Frontal cortex (tissue), 3 donors: ENCODE measurements at regions not wholly inside any gene's neighbourhood (a gene's known extent, or its start where the extent isn't known, plus 50 kb on each side); places are given as distances from the start of the nearest gene placed in this dataset.

Source experiments
- DNase-seq, 2 donors: peaks; one replicate each; pipeline ENCODE4 v3.0.0; 2012; ENCODE audit warnings: low spot score in 2 of 2
- FAIRE-seq: peaks from 2 replicates; lab custom pipeline; 2012; peaks lifted over from hg19 to GRCh38; lab: Jason Lieb, UNC
- donor health status: control.
- donor health status: control.
- donor health status: control.

DNA sequence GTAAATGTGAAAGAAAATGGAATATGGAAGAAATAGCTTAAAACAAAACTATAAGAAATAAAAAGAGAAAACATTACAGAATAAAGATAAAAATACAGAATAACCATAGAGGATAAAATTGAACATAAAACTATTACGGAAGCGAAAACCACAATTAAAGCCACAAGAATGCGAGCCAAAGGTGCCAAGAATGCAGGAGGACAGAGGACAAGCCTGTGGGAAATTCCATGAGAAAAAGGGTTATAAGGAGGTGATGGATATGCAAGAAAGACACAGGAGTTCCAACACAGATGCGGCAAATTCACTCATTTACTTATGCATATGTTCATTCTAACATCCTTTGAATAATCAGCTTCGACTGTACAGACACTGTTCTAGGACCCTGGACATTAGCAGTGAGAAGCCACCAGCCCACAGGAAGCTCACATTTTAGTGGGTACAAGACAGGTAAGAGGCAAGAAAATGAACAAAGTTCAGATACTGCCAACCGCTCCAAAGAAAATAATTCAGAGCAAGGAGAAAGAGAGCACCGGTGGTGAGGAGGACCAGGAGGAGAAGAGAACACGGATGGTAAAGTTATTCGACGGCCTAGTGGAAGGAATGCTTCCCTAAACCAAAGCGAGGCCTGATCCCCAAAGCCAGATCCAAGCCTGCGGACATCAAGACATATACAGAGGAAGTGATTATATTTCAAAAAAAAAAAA lies 213.7 kb upstream of the MGMT start:
- FAIRE-seq (no peak), DNase-seq (no peak)

GRCh38 chr10:129253865-129254179 lies 213.2 kb upstream of the MGMT start:
- FAIRE-seq (no peak), DNase-seq (no peak)

GRCh38 chr10:129258283-129258923 lies 208.6 kb upstream of the MGMT start:
- DNase-seq: no peak
- FAIRE-seq: no peak

DNA sequence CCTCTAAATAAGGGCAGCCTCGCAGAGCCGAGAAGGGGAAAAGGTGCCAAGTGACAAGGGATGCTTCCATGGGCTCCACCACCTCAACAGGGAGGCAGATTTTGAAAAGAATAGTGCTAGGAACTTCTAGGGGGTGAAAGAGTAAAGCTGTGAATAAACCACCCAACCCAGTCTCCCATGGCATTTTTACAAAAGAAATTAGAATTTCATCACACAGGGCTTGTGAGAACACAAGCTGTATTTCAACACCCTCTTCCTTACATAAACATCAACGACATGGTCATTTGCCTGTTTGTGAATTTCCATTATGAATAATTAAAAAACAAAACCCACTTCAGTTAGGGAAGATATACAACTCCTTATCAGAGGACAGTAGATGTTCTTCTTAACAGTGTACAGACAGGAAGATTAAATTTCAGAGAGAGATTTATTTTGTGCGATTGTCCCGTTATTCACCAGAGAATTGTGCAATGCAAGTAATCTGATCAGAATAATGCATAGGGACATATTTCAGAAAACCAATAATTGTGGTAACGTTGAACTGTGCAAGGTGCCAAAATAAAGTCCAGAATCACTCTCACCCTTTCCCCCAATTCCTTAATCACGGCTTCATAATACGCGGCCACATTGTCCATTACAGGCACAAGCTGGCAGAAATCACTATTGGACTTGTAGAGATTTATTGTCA lies 207.8 kb upstream of the MGMT start:
- DNase-seq (no peak), FAIRE-seq (no peak)

GRCh38 chr10:129272176-129272575 lies 194.9 kb upstream of the MGMT start:
- FAIRE-seq: no peak
- no peak for DNase-seq

DNA sequence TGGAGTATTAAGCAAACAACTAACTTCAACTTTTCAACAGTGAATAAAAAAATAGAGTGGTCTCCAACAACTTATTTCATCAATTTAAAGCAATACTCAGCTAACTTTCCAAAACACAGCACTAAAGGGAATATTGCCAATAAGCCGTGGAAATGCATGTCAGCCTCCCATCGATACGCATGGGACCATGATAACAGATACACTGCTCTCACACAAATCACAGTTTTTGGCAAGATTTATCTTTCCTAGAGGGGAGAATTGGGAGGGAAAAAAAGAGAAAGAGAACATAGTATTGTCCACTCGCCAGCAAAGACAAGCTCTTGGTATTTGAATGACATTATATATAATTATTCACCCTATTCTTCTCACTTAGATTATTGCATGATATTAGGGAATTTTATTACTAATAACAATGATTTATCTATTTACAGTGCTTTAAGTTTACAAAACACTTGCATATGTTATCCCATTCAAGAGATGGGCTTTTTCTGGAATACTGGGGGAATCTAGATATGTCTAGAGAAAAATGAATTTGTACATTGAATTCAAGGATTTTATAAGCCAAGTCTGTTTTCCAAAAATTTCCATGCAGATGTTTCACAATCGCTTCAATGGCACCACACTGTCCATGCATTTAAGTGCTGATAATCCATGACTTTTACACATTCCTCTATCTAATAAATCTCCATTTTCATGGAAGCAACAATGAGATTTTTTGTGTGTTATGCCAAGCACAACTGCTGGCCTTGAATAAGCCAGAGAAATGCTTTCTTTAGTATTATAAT lies 194.0 kb upstream of the MGMT start:
- no peak for FAIRE-seq
- DNase-seq: no peak

DNA sequence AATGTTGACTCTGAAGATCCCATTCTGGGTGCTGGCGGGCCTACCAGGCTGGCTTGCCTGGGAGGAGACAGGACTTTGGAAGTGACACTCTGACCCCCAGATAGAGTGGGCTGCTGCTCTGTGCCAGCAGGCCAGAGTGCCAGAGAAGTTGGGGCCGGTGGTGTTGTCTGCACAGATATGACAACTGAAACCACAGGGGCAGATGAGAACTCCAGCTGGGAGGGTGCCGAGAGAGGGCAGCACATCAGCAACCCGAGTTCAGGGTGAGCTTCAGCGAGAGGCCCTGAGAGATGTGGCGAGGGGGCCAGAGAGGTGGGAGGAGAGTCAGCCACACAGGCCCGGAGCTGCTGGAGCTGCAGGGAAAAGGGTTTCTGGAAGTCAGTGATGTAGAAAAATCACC lies 193.2 kb upstream of the MGMT start:
- no peak for FAIRE-seq

DNA sequence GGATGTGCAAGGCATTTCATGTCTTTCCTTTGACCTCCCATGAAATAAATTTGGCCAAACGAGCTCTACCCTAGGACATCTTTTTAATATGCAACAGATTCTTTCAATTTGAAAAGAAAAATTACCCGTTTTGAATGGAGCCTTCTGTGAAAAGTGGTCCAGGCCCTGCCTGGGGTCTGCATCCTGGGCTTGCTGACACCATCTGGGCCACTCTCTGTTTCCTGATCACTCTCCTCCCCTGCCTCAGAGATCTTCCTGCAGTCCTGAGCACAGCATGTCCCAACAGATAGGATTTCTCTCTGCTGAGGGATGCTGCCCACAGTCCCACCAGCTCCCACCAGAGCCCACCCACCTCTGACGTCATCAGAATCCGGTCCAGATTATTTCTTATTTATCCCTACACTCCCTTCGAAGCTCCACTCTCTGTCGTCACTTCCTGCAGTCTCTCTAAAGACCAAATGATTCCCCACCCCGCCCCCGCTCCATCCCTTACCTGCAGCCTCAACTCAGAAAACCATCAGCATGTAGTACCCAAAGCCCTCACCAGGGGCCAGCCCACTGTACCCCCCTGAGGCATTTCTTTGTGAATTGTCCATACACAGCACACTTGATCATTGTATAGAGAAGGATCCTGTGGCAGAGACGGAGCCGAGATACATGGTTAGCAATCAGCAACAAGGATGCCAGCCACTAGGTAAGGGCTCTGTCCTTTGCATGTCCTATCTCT lies 192.1 kb upstream of the MGMT start:
- no peak for FAIRE-seq
- DNase-seq: no peak

More for the DNA sequence above, 193.2 kb upstream of the MGMT start:
- no peak for DNase-seq

GRCh38 chr10:129275886-129276285 lies 191.2 kb upstream of the MGMT start:
- DNase-seq (no peak), FAIRE-seq (no peak)

DNA sequence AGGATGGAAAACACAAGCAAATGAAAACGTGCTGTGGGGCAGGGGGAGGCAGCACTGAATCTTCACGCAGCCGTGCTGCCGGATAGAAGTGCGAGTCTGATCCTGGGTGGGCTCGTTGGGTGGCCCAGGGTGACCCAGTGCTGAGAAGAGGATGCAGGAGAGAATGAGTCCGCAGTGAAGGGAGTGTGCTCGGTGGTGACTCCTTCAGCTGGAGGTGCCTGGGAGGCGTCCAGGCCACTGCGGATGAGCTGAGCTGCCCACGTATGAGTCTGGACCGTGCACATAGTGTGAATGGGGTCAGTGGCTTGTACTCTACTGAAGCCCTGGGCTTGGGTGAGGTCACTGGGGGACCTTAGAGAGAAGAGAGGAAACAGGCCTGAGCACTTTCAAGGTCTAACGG lies 190.0 kb upstream of the MGMT start:
- DNase-seq (no peak), FAIRE-seq (no peak)

DNA sequence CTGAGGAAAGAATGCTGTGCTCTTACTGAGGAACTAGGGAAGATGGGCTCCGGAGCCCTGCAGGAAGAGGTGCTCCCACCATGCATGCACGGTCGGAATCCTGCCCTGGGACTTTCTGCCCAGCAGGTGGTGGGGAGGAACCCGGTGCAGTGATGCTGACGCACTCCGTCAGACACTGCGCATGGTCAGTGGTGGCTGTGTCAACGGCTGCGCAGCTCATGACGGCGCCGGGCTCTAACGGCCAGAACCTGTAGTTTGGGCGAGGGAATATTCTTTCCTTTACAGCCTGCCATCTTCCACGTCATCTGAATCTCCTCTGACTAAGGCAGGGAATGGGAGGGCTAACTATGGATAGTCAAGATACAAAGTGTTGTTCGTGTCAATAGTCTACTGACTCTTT lies 189.2 kb upstream of the MGMT start:
- no peak for DNase-seq
- no peak for FAIRE-seq

DNA sequence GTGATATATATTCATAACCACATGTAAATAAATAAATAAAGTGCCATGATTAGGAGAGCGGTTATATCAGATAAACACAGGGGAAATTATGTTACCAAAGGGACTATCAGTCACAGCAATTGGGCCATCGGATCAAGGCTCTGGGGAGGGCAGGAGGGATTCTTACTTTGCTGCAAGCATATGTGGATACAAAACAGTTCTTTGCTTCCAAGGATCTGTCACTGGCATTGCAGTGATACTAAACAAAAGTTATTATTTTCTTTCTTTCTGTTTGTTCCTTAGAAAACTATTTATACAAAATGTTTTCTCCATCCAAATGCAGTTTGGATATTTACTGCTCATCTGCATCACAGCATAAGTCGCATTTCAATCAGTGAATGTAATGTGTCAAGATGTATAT lies 188.4 kb upstream of the MGMT start:
- DNase-seq: no peak
- FAIRE-seq: no peak

DNA sequence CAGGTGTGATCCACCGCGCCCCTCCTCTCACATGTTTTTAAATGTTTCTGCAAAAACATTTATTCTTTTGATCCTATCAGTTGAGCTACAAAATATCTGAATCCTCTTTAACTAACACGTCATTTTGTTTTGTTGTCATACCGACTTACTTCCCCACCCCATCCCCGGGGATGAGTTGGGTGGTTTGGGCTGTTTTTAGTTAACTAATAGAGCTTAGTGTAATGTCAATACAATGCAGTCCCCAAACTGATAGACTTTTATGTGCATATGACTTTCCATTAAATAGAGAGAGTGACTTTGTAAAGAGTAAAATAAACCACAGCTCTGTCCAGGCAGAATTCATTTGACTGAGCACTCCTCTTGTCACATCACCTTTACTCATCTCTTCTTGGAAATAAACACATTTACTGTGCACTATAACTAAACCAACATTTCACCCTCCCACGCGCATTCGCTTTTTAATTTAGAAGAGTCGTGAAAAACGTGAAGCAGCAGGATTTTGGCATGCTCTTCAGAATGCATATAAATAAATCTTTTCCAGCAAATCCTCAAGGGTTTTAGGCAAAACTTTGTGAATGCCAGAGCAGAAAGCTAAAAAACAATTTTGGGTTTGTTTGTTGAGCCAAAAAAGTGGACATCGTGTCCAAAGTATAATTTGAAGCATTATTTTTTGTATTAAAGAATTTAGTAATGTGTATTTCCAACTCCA lies 187.4 kb upstream of the MGMT start:
- FAIRE-seq (no peak), DNase-seq (no peak)

GRCh38 chr10:129280155-129280502 lies 186.9 kb upstream of the MGMT start:
- DNase-seq (no peak), FAIRE-seq (no peak)

- no peak for DNase-seq
- no peak for FAIRE-seq
These were observed 186.0 kb upstream of the MGMT start for GRCh38 chr10:129280908-129281586.

DNA sequence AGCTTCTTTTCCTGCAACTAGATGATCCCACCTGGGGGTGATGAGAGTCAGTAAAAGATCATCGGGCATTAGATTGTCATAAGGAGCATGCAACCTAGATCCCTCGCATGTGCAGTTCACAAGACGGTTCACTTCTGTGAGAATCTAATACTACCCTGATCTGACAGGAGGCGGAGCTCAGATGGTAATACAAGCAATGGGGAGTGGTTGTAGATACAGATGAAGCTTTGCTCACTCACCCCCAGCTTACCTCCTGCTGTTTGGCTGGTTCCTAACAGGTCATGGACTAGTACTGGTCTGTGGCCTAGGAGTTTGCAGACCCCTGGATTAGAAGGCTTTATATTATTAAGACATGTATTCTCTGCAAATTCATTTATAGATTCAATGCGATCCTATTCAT lies 181.6 kb upstream of the MGMT start:
- DNase-seq (no peak), FAIRE-seq (no peak)

DNA sequence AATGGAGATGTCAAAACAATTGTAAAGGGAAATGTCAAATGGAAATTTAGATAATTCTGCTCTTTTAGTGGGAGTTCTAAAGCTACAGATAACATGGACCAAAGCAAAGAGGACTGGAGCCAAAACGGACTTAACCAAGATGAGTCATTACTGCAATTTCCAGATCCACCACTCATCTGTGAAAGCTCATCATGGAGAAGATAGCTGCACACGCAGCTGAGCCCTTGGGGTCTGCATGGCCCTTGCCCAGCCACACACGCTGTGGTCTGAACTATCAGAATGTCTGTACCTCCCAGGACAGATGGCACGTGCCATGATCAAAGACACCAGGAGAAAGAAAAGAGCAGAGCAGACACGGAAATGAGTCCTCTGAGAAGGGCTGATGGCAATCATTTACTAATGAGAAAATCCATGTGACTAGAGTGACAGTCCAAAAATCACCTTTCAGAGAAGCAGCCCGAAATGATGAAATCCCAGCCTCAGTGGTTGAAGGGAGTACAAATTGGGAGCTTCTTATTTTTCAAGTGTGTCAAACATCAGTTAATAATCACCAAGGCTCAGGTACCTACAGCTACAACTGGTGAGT lies 177.9 kb upstream of the MGMT start:
- no peak for DNase-seq
- FAIRE-seq: no peak

GRCh38 chr10:129293991-129294700 lies 172.9 kb upstream of the MGMT start:
- DNase-seq (no peak), FAIRE-seq (no peak)
